ENCODE measurements at regions not wholly inside any gene's neighbourhood (a gene's known extent, or its start where the extent isn't known, plus 50 kb on each side); places are given as distances from the start of the nearest gene placed in this dataset.

DNA sequence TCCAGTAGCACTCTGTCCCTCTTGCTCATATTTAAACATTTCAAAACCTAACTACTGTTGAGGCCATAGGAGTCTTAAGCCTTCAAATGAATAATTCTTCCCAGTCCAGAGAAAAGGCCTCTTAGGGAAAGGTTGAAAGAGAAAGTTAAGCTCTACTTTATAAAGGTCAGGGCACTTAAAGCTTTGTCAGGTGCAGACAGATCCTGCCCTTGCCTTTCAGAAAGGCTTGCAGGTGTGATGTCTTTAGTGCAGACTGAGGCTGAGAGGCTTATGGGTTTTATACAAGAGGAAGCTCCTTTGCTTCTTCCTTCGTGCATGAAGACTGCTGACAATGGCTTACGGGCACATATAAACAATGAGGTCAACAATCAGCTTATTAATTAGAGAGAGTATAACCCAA is 105.0 kb upstream of the LINC00305 start:
- no peak overlapping the region for H3K27ac ChIP-seq (ENCODE audit: poor library complexity, severe bottlenecking)
- DNase-seq (ENCODE audit: low spot score): no peak

GRCh38 chr18:64253222-64253621 is 104.3 kb upstream of the LINC00305 start:
- H3K36me3 ChIP-seq (ENCODE audit: low read depth): no peaks in the 10 kb centered on the region
- ATAC-seq (ENCODE audit: low read depth): no peak
- no peak overlapping the region for H3K27ac ChIP-seq (ENCODE audit: poor library complexity, severe bottlenecking)
- no peaks in the 10 kb centered on the region for H3K9me3 ChIP-seq (ENCODE audit: severe bottlenecking)
- no peak for DNase-seq (ENCODE audit: low spot score)
- no peaks in the 10 kb centered on the region for H3K4me1 ChIP-seq (ENCODE audit: insufficient read depth, poor library complexity, severe bottlenecking)
- H3K27me3 ChIP-seq (ENCODE audit: insufficient read depth, poor library complexity, severe bottlenecking): peaks cover 4% of the 10 kb centered on the region
- TF ChIP-seq CTCF (IDR thresholded peaks at IDR 0.05; ENCODE audit: poor library complexity, severe bottlenecking): no peak
- H3K4me3 ChIP-seq (ENCODE audit: severe bottlenecking): no peak overlapping the region

More for the DNA sequence above, 105.0 kb upstream of the LINC00305 start:
- Histone ChIP-seq H3K27me3 (ENCODE audit: insufficient read depth, poor library complexity, severe bottlenecking) (peaks cover 4% of the 10 kb centered on the region), H3K4me1 (ENCODE audit: insufficient read depth, poor library complexity, severe bottlenecking) (no peaks in the 10 kb centered on the region), H3K36me3 (ENCODE audit: low read depth) (no peaks in the 10 kb centered on the region), H3K9me3 (ENCODE audit: severe bottlenecking) (no peaks in the 10 kb centered on the region), H3K4me3 (ENCODE audit: severe bottlenecking) (no peak overlapping the region)
- ATAC-seq (ENCODE audit: low read depth): no peak
- no peak for TF ChIP-seq CTCF (IDR thresholded peaks at IDR 0.05; ENCODE audit: poor library complexity, severe bottlenecking)

GRCh38 chr18:64248836-64249235 is 99.9 kb upstream of the LINC00305 start:
- Histone ChIP-seq H3K4me1 (ENCODE audit: insufficient read depth, poor library complexity, severe bottlenecking) (no peaks in the 10 kb centered on the region), H3K36me3 (ENCODE audit: low read depth) (no peaks in the 10 kb centered on the region), H3K4me3 (ENCODE audit: severe bottlenecking) (no peak overlapping the region), H3K9me3 (ENCODE audit: severe bottlenecking) (no peaks in the 10 kb centered on the region), H3K27me3 (ENCODE audit: insufficient read depth, poor library complexity, severe bottlenecking) (peaks cover 4% of the 10 kb centered on the region), H3K27ac (ENCODE audit: poor library complexity, severe bottlenecking) (no peak overlapping the region)
- ATAC-seq (ENCODE audit: low read depth) (no peak), DNase-seq (ENCODE audit: low spot score) (no peak)
- no peak for TF ChIP-seq CTCF (IDR thresholded peaks at IDR 0.05; ENCODE audit: poor library complexity, severe bottlenecking)

GRCh38 chr18:64245126-64245861 is 96.4 kb upstream of the LINC00305 start:
- Histone ChIP-seq H3K27me3 (ENCODE audit: insufficient read depth, poor library complexity, severe bottlenecking) (peaks cover 1% of the 10 kb centered on the region), H3K27ac (ENCODE audit: poor library complexity, severe bottlenecking) (no peak overlapping the region), H3K9me3 (ENCODE audit: severe bottlenecking) (no peaks in the 10 kb centered on the region), H3K36me3 (ENCODE audit: low read depth) (no peaks in the 10 kb centered on the region), H3K4me3 (ENCODE audit: severe bottlenecking) (no peak overlapping the region), H3K4me1 (ENCODE audit: insufficient read depth, poor library complexity, severe bottlenecking) (no peaks in the 10 kb centered on the region)
- DNase-seq (ENCODE audit: low spot score) (no peak), ATAC-seq (ENCODE audit: low read depth) (no peak)
- TF ChIP-seq CTCF (IDR thresholded peaks at IDR 0.05; ENCODE audit: poor library complexity, severe bottlenecking): no peak

GRCh38 chr18:64244571-64244970 is 95.7 kb upstream of the LINC00305 start:
- H3K4me3 ChIP-seq (ENCODE audit: severe bottlenecking): no peak overlapping the region
- no peaks in the 10 kb centered on the region for H3K36me3 ChIP-seq (ENCODE audit: low read depth)
- H3K4me1 ChIP-seq (ENCODE audit: insufficient read depth, poor library complexity, severe bottlenecking): no peaks in the 10 kb centered on the region
- no peak overlapping the region for H3K27ac ChIP-seq (ENCODE audit: poor library complexity, severe bottlenecking)
- no peaks in the 10 kb centered on the region for H3K9me3 ChIP-seq (ENCODE audit: severe bottlenecking)
- DNase-seq (ENCODE audit: low spot score) (no peak), ATAC-seq (ENCODE audit: low read depth) (peak; percentile 25; the same call in 1 of the 3 replicates)
- H3K27me3 ChIP-seq (ENCODE audit: insufficient read depth, poor library complexity, severe bottlenecking): no peaks in the 10 kb centered on the region
- no peak for TF ChIP-seq CTCF (IDR thresholded peaks at IDR 0.05; ENCODE audit: poor library complexity, severe bottlenecking)

All from RWPE2 (cell line).